NB4 (cell line): ENCODE measurements at regions not wholly inside any gene's neighbourhood (a gene's known extent, or its start where the extent isn't known, plus 50 kb on each side); places are given as distances from the start of the nearest gene placed in this dataset.
"Not testable (repeated sequence)": the region's sequence is repeated elsewhere in the genome, so short reads cannot be mapped to it uniquely, and the experiment has no call there.

Experiments
- DNase-seq: peaks from one replicate; pipeline ENCODE4 v3.0.0; 2010; ENCODE audit warnings: low read depth
- H3K4me3 ChIP-seq: one replicate; pipeline ENCODE4 v1.5.1; 2011; ENCODE audit warnings: mild to moderate bottlenecking, low read depth, low read length, moderate library complexity
- CTCF ChIP-seq: IDR thresholded peaks from one replicate; pipeline ENCODE4 v1.5.1; 2012; ENCODE audit warnings: low read depth, low read length
- MAX ChIP-seq: IDR thresholded peaks from 2 replicates; pipeline ENCODE4 v1.6.1; 2011; ENCODE audit warnings: low read depth, low read length
- MYC ChIP-seq: IDR thresholded peaks from 2 replicates; pipeline ENCODE4 v1.6.1; 2011; ENCODE audit warnings: low read depth, low read length
- POLR2A ChIP-seq: IDR thresholded peaks from 2 replicates; pipeline ENCODE4 v1.6.1; 2011; ENCODE audit warnings: mild to moderate bottlenecking; ENCODE audit not compliant: insufficient read length; ENCODE audit errors: extremely low read depth

- no peak for DNase-seq
- TF ChIP-seq POLR2A, result no peak
- no peak for TF ChIP-seq CTCF
- TF ChIP-seq MAX, result no peak
- no peak for TF ChIP-seq MYC
- no peak overlapping the region for H3K4me3 ChIP-seq
Measured at GRCh38 chr4:97309121-97309520, 834.2 kb downstream of the STPG2 start.

DNA sequence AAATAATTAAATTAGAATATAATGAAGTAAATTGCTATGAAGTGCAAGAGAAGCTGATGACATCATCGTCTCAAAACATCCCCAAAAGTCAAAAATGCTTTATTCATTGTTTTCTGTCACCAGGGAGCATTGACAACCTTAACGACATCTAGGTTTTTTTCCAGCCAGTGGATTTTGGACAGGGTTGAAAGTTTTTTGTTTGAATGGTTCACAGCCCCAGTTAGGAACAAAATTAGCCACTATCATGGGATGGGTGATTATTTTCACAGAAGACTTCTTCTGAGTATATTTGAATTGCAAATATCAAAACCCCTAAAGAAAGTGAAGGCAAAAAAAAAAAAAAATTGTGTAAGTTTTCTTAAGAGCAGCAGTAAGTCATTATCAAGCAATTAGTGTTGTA, 826.1 kb downstream of the STPG2 start:
- no peak overlapping the region for H3K4me3 ChIP-seq
- DNase-seq, result no peak

DNA sequence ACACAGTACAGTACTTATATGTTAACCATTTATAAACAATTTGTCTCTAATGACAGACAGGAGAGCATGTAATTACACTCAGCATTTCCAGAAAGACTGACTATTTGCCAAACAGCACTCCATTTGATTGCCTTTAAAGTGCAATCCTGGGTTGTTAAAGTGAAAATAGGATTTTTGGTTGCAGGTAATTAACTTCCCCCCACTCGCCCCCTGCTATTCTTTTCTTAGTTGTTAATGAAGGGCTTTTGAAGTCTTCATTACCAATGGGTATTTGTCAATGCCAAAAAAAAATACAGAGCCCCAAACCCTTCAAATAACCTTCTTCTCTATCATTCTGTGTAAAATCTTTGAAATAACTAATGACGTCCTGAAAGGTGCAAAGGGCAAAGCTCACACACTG, 825.6 kb downstream of the STPG2 start:
- no peak overlapping the region for H3K4me3 ChIP-seq
- DNase-seq, result no peak
- TF ChIP-seq MYC, result no peak
- no peak for TF ChIP-seq POLR2A
- TF ChIP-seq CTCF, result no peak
- TF ChIP-seq MAX, result no peak

More for the DNA sequence above, 826.1 kb downstream of the STPG2 start:
- TF ChIP-seq MYC, result no peak
- no peak for TF ChIP-seq CTCF
- TF ChIP-seq MAX, result no peak

GRCh38 chr4:97325751-97326150, 817.5 kb downstream of the STPG2 start:
- not testable (repeated sequence) for DNase-seq, H3K4me3 ChIP-seq

DNA sequence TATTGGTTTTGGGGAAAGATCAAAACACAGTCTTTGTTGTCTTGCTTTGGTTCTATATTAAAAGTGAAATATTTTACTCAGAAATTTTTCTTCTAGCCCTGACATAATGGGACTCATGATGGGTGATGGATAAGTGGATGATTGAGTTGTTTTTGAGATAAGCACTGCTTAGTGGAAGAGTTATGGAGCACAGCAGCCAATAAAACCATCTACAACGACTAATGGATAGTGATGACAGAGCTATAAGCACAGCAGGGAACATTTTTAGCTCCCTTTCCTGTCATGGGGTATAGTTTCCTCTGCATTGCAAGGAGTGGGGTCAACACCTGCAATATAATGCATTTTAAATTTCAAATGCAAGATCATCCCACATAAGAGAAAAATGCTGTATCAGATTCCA, 812.4 kb downstream of the STPG2 start:
- no peak for DNase-seq
- TF ChIP-seq POLR2A (no peak), CTCF (no peak), MAX (no peak), MYC (no peak)
- H3K4me3 ChIP-seq, result no peak overlapping the region

DNA sequence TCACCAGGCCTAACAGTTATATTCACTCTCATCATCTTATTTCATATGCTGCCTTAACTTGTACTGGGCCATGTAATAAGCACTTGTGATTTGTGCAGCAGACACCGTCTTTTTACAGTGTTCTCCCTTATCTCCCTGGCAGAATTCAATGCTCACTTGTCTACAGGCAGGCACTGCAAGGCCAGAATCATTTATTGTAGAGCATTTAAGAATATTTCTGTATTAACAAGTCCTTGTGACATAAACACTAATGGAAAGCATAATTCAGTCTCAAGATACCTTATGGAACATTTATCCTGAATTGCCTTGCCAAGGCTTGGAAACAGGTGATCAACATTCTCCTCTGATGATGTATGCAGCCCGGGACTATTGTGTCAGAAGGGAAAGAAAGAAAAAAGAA, 808.9 kb downstream of the STPG2 start:
- no peak for TF ChIP-seq POLR2A
- no peak for TF ChIP-seq CTCF
- TF ChIP-seq MYC, result no peak
- TF ChIP-seq MAX, result no peak
- no peak overlapping the region for H3K4me3 ChIP-seq
- no peak for DNase-seq
